ENCODE measurements at regions not wholly inside any gene's neighbourhood (a gene's known extent, or its start where the extent isn't known, plus 50 kb on each side); places are given as distances from the start of the nearest gene placed in this dataset.

GRCh38 chr10:15462253-15462897, 91.3 kb upstream of the FAM171A1 start:
- H3K27ac ChIP-seq: no peak overlapping the region
- no peak for TF ChIP-seq ZFX (IDR thresholded peaks at IDR 0.05)
- TF ChIP-seq, protein P1, sequence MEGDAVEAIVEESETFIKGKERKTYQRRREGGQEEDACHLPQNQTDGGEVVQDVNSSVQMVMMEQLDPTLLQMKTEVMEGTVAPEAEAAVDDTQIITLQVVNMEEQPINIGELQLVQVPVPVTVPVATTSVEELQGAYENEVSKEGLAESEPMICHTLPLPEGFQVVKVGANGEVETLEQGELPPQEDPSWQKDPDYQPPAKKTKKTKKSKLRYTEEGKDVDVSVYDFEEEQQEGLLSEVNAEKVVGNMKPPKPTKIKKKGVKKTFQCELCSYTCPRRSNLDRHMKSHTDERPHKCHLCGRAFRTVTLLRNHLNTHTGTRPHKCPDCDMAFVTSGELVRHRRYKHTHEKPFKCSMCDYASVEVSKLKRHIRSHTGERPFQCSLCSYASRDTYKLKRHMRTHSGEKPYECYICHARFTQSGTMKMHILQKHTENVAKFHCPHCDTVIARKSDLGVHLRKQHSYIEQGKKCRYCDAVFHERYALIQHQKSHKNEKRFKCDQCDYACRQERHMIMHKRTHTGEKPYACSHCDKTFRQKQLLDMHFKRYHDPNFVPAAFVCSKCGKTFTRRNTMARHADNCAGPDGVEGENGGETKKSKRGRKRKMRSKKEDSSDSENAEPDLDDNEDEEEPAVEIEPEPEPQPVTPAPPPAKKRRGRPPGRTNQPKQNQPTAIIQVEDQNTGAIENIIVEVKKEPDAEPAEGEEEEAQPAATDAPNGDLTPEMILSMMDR (conservative IDR thresholded peaks at IDR 0.05): no peak

DNA sequence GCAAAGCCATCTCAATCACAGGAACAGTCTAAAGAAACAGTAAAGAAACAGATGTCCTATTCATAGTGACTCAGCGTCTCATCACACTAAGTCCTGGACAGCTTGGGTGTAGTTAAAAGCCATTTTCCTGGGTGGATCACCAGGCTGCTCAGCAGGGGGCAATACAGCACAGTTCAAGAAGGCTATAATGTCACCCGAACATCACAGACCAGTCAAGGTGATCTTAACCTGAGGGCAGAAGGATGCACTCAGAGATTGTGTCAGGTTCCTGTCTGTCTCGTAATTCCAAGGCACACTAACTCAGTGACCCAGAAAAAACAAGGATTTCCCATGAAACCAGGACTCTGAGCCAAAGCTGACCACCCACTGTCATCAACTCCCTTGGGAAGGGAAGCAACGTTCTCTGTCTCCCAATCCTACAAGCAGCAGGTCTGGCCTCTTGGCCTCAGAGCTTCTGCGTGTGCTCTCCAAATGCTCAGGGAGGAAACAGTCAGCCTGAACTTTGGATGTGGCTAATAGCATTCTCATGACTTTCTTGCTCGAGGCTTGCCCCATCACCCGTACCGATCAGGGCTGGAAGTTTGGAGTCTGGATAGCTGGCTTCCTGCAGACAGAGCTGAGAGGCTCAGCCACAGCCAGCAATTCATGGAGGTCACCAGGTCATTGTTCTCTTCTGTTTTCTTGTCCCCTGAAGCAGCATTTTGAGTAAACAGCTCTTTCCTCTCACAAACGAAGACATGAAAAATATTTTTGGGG, 90.4 kb upstream of the FAM171A1 start:
- no peak for TF ChIP-seq ZFX (IDR thresholded peaks at IDR 0.05)
- TF ChIP-seq, protein P1 (conservative IDR thresholded peaks at IDR 0.05): peak; percentile 24; the same call in 1 of the 2 replicates
- no peak overlapping the region for H3K27ac ChIP-seq

DNA sequence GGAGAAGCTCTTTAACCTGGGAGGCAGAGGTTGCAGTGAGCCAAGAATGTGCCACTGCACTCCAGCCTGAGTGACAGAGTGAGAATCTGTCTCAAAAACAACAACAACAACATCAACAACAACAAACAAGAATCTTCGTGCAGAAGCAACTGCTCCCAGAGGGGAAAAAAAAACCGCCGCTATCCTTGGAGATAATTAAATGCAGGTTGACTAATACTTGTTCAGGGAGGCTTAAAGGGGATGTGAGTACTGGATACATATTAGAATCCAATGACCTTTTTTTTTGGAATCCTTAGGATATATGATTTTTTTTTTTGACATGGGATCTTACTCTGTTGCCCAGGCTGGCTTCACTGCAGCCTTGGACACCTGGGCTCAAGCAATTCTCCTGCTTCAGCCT, 89.6 kb upstream of the FAM171A1 start:
- H3K27ac ChIP-seq: no peak overlapping the region
- TF ChIP-seq, protein P1 (conservative IDR thresholded peaks at IDR 0.05): no peak
- no peak for TF ChIP-seq ZFX (IDR thresholded peaks at IDR 0.05)

DNA sequence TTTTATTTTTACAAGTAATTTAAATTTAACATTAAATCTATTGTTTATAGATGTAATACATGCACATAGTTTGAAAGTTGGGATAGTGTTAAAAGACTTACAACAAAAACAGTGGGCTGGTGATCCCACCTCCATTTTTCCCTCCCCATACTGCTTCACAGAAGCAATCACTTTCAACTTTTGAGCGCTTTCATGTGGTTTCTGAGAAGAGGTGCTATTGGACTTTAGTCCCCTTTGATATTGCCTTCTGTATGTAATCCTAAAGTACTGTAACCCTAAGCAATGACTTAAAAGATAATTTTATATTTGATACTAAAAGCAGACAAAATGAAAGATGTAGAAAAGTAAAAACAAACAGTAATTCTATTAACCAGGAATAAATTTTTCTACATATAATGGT, 88.1 kb upstream of the FAM171A1 start:
- no peak for TF ChIP-seq ZFX (IDR thresholded peaks at IDR 0.05)
- TF ChIP-seq, protein P1 (conservative IDR thresholded peaks at IDR 0.05): no peak

DNA sequence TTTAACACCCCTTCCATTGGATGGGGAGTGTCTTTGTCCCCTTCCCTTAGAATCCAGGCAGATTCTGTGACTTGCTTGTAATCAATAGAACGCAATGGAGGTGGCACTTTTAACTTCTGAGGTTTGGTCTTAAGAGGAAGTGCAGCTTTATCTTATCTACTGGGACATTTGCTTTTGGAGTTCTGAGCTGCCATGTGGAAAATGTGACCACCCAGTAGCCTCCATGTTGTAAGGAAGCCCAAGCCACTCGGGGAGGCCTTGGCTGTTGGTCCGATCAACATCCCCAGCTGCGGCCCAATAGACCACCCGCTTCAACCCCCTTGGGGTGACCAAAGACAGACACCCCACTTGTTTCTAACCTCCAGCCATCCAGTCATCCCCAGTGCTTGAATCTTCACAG, 86.3 kb upstream of the FAM171A1 start:
- H3K27ac ChIP-seq: no peak overlapping the region
- TF ChIP-seq ZFX (IDR thresholded peaks at IDR 0.05): no peak
- TF ChIP-seq, protein P1 (conservative IDR thresholded peaks at IDR 0.05): no peak

More for the DNA sequence above, 88.1 kb upstream of the FAM171A1 start:
- H3K27ac ChIP-seq: no peak overlapping the region

DNA sequence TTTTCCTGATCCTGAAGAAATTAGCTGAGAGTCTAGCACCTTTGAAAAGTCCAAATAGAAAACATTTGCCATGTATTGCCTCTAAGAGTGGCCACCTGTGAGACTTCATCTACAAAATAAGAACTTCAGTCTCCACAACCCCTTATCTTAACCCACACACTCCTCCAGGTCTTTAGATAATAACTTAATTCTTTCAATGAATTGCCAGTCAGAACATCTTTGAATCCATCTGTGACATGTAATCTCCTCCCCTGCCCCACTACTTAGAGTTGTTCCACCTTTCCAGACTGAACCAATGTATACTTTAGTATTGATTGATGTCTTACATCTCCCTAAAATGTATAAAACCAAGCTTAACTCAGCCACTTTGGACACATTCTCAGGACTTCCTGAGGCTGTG, 84.4 kb upstream of the FAM171A1 start:
- TF ChIP-seq, protein P1 (conservative IDR thresholded peaks at IDR 0.05): no peak
- TF ChIP-seq ZFX (IDR thresholded peaks at IDR 0.05): no peak
- no peak overlapping the region for H3K27ac ChIP-seq

GRCh38 chr10:15453926-15454325, 82.8 kb upstream of the FAM171A1 start:
- no peak for TF ChIP-seq ZFX (IDR thresholded peaks at IDR 0.05)
- TF ChIP-seq, protein P1 (conservative IDR thresholded peaks at IDR 0.05): no peak
- no peak overlapping the region for H3K27ac ChIP-seq
